ENCODE measurements at regions not wholly inside any gene's neighbourhood (a gene's known extent, or its start where the extent isn't known, plus 50 kb on each side); places are given as distances from the start of the nearest gene placed in this dataset.

DNA sequence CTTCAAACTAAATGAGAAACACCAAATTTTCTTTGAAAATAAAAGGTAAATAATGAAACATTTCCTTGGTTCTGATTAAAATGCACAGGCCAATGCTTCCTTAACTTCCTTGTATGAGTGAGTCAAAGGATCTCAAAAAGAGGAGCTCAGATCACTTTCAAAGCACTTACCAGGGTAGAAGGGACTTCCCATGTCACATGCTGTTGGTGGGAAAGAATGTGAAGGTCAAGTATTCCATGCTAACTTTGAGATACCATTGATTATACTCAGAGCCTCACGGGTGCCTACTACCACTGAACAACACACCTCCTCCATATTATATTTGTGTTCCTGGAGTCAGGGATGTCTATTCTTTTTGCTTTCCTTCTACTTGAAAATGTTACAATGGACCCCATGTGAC, 233.5 kb upstream of the KIAA1217 start:
- no peak for TF ChIP-seq EZH2phosphoT487 (IDR thresholded peaks at IDR 0.05; ENCODE audit: insufficient read depth, low read depth)
- TF ChIP-seq EZH2 (IDR thresholded peaks at IDR 0.05; ENCODE audit: insufficient read depth, poor library complexity, severe bottlenecking) = no peak

All from GM23248 (cell line).